Endothelial cell of umbilical vein (primary cell): ENCODE measurements at regions not wholly inside any gene's neighbourhood (a gene's known extent, or its start where the extent isn't known, plus 50 kb on each side); places are given as distances from the start of the nearest gene placed in this dataset.

Experiments used
- BruUV-seq: library from RNA; stranded (reverse); fragments of 400-500 nt; replicated peaks from 2 replicates; lab custom pipeline; 2021; lab: Mats Ljungman, UMichigan
- CTCF ChIA-PET: fragments of 300-600, 350-600 bp; sonication (Branson Sonifier 250); formaldehyde crosslinking; loops from one replicate; lab custom pipeline; 2021; ENCODE audit warnings: antibody characterized with exemption, inconsistent platforms; lab: Charles Lee
- POLR2A ChIA-PET: fragments of 300-600, 350-600 bp; sonication (Branson Sonifier 250); formaldehyde crosslinking; loops from one replicate; lab custom pipeline; 2021; ENCODE audit warnings: antibody characterized with exemption, inconsistent platforms; lab: Charles Lee
- DNase-seq: peaks from one replicate; pipeline ENCODE4 v3.0.0-alpha.2; 2011; ENCODE audit warnings: low read depth, low spot score
- FAIRE-seq: peaks from 2 replicates; lab custom pipeline; 2011; peaks lifted over from hg19 to GRCh38; lab: Jason Lieb, UNC
- H2AFZ ChIP-seq: 2 replicates; pipeline ENCODE4 v1.6.0; 2012; ENCODE audit warnings: low read depth, low read length, control low read depth, inconsistent platforms
- H3K27ac ChIP-seq: 2 replicates; pipeline ENCODE4 v1.5.1; 2011; ENCODE audit warnings: low read depth, mild to moderate bottlenecking, control low read depth, low read length, moderate library complexity; ENCODE audit not compliant: insufficient read depth
- H3K27me3 ChIP-seq, 2 experiments: 2 replicates each; pipeline versions ENCODE4 v1.6.0 to v1.6.1; 2011; ENCODE audit warnings: low read length in 2 of 2, mixed read lengths in 1 of 2; ENCODE audit not compliant: control insufficient read depth in 2 of 2, insufficient read depth in 2 of 2
- H3K36me3 ChIP-seq, 2 experiments: 2 replicates in 1 of 2; 3 replicates in 1 of 2; pipeline ENCODE4 v1.5.1; 2011; ENCODE audit warnings: low read length in 2 of 2, mild to moderate bottlenecking in 1 of 2, moderate library complexity in 1 of 2; ENCODE audit not compliant: control insufficient read depth in 2 of 2, insufficient read depth in 2 of 2; ENCODE audit errors: extremely low read depth in 1 of 2
- H3K4me1 ChIP-seq: 3 replicates; pipeline ENCODE4 v1.5.1; 2011; ENCODE audit warnings: mild to moderate bottlenecking, low read length; ENCODE audit not compliant: control insufficient read depth, insufficient read depth; ENCODE audit errors: extremely low read depth
- H3K4me2 ChIP-seq: 2 replicates; pipeline ENCODE4 v1.6.1; 2011; ENCODE audit warnings: low read length, control low read depth, mixed read lengths; ENCODE audit not compliant: insufficient read depth
- H3K4me3 ChIP-seq, 3 experiments: fragments of 200-600 bp in 1 of 3; sonication (generic), shearing (Covaris generic) in 1 of 3; replicated peaks in 1 of 3; 2 replicates each; pipeline ENCODE4 v1.5.1; 2011 to 2016; ENCODE audit warnings: control low read depth in 3 of 3, low read length in 3 of 3, mild to moderate bottlenecking in 2 of 3, inconsistent platforms in 1 of 3, low read depth in 1 of 3, moderate library complexity in 1 of 3; ENCODE audit not compliant: insufficient read depth in 1 of 3
- H3K79me2 ChIP-seq: 2 replicates; pipeline ENCODE4 v1.6.0; 2012; ENCODE audit warnings: low read length, inconsistent platforms; ENCODE audit not compliant: control insufficient read depth, insufficient read depth
- H3K9ac ChIP-seq: replicated peaks from 2 replicates; pipeline ENCODE3; 2011; ENCODE audit warnings: low read length, control low read depth; ENCODE audit not compliant: insufficient read depth; ENCODE audit errors: extremely low read depth
- H3K9me1 ChIP-seq: replicated peaks from 3 replicates; pipeline ENCODE4 v1.6.0; 2011; ENCODE audit warnings: mild to moderate bottlenecking, low read length; ENCODE audit not compliant: control insufficient read depth, insufficient read depth; ENCODE audit errors: extremely low read depth
- H3K9me3 ChIP-seq: replicated peaks from 2 replicates; pipeline ENCODE4 v1.5.1; 2012; ENCODE audit warnings: low read length, inconsistent platforms; ENCODE audit not compliant: control insufficient read depth, insufficient read depth
- H4K20me1 ChIP-seq: replicated peaks from 2 replicates; pipeline ENCODE3; 2011; ENCODE audit warnings: mild to moderate bottlenecking, low read length; ENCODE audit not compliant: control insufficient read depth, insufficient read depth; ENCODE audit errors: extremely low read depth
- CTCF ChIP-seq, 2 donors: IDR thresholded peaks; 1 replicate in 1 of 2; 2 replicates in 1 of 2; pipeline ENCODE4 v1.5.1; 2011; ENCODE audit warnings: low read length in 2 of 2, mild to moderate bottlenecking in 2 of 2, moderate library complexity in 2 of 2, control low read depth in 1 of 2, inconsistent platforms in 1 of 2, low read depth in 1 of 2; ENCODE audit not compliant: insufficient read depth in 1 of 2; ENCODE audit errors: extremely low read depth in 1 of 2
- EZH2 ChIP-seq: IDR thresholded peaks from 2 replicates; pipeline ENCODE4 v1.6.1; 2012; ENCODE audit warnings: borderline replicate concordance, low read depth, mild to moderate bottlenecking, moderate library complexity, low read length, inconsistent platforms; ENCODE audit not compliant: severe bottlenecking
- FOS ChIP-seq: IDR thresholded peaks from 2 replicates; pipeline ENCODE4 v1.6.1; 2011; ENCODE audit warnings: mild to moderate bottlenecking, low read length, moderate library complexity, borderline replicate concordance; ENCODE audit not compliant: insufficient read depth
- GATA2 ChIP-seq: IDR thresholded peaks from 2 replicates; pipeline ENCODE4 v1.7.0; 2011; ENCODE audit warnings: low read depth, mild to moderate bottlenecking, moderate library complexity, mixed read lengths, low read length; ENCODE audit not compliant: insufficient read length, insufficient read depth
- JUN ChIP-seq: IDR thresholded peaks from 2 replicates; pipeline ENCODE4 v1.6.1; 2011; ENCODE audit warnings: borderline replicate concordance, low read depth; ENCODE audit not compliant: insufficient read length, insufficient read depth
- MAX ChIP-seq: IDR thresholded peaks from 2 replicates; pipeline ENCODE4 v1.6.1; 2011; ENCODE audit not compliant: insufficient read depth, insufficient read length
- MYC ChIP-seq: IDR thresholded peaks from one replicate; pipeline ENCODE4 v1.6.1; 2011; ENCODE audit warnings: mild to moderate bottlenecking, low read depth, low read length
- POLR2A ChIP-seq: IDR thresholded peaks from 2 replicates; pipeline ENCODE4 v1.6.1; 2012; ENCODE audit warnings: low read depth, mild to moderate bottlenecking, control low read depth, low read length
- POLR2AphosphoS5 ChIP-seq: IDR thresholded peaks from 2 replicates; pipeline ENCODE4 v1.6.1; 2012; ENCODE audit warnings: low read depth, mild to moderate bottlenecking, control low read depth, low read length, moderate library complexity; ENCODE audit not compliant: insufficient read depth
- dilution Hi-C: fragments of 300-500 bp; cut with MboI; formaldehyde crosslinking; loops from one replicate; pipeline ENCODE4 v1.15.0; 2019; ENCODE audit warnings: low sequenced_read_pairs; ENCODE audit not compliant: extremely low pct_ligation_motif_present
- intact Hi-C: fragments of 100-400 bp; cut with micrococcal nuclease; formaldehyde crosslinking; loops from one replicate; pipeline ENCODE4 v1.10.0; 2022

DNA sequence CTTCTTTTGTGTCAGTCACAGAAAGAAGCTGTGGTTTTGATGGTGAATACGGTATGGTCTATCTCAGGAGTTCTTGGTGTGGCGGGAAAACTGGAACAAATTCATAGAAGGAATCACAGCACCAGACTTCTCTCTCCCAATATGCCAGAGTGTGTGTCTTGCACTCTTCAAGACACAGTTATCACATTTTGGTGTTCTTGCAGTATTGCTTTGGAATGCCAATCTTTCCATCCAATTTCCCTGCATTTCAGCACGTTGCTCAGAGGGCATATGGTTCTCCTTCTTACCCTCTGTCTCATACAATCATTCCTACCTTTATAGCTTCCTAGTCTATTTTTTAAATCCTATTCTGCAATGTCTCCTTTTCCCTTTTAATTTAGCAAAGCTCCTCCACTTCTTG lies 216.3 kb downstream of the TMEM182 start:
- Histone ChIP-seq H2AFZ (no peak overlapping the region), H3K36me3 (no peaks in the 10 kb centered on the region), H3K27me3 (no peaks in the 10 kb centered on the region), H3K9me3 (no peaks in the 10 kb centered on the region), H3K9me1 (no peaks in the 10 kb centered on the region), H3K79me2 (no peaks in the 10 kb centered on the region), H4K20me1 (no peaks in the 10 kb centered on the region), H3K9ac (no peak overlapping the region), H3K4me3 (no peak overlapping the region), H3K27ac (no peak overlapping the region), H3K4me2 (no peak overlapping the region), H3K4me1 (no peaks in the 10 kb centered on the region)
- ChIA-PET CTCF (no interaction called here), POLR2A (no interaction called here)
- intact Hi-C loops (no loop called here), dilution Hi-C loops (no loop called here)
- FAIRE-seq (no peak), DNase-seq (no peak)
- TF ChIP-seq POLR2AphosphoS5: no peak
- TF ChIP-seq CTCF (IDR thresholded peaks at IDR 0.05; ENCODE audit: extremely low read depth in 1 of 2, insufficient read depth in 1 of 2, low read depth in 1 of 2, low read length in 2 of 2): no peak
- no peak for TF ChIP-seq EZH2
- TF ChIP-seq POLR2A: no peak
- no peak for TF ChIP-seq MYC
- no peak for TF ChIP-seq JUN
- no peak for TF ChIP-seq GATA2
- TF ChIP-seq FOS: no peak
- no peak for TF ChIP-seq MAX
- no TSS peak for BruUV-seq
